COLO668 (cell line): ENCODE measurements at regions not wholly inside any gene's neighbourhood (a gene's known extent, or its start where the extent isn't known, plus 50 kb on each side); places are given as distances from the start of the nearest gene placed in this dataset.
A peak's percentile ranks its signal among the peaks of the same experiment; 100 is the strongest.

ENCODE experiments used
- DNase-seq: peaks from one replicate; lab custom pipeline; 2025; ENCODE audit not compliant: unreplicated experiment; lab: John Stamatoyannopoulos, UW

- no peak for DNase-seq
Observed at GRCh38 chr3:187971629-187972028, 182.3 kb upstream of the LPP start.

DNA sequence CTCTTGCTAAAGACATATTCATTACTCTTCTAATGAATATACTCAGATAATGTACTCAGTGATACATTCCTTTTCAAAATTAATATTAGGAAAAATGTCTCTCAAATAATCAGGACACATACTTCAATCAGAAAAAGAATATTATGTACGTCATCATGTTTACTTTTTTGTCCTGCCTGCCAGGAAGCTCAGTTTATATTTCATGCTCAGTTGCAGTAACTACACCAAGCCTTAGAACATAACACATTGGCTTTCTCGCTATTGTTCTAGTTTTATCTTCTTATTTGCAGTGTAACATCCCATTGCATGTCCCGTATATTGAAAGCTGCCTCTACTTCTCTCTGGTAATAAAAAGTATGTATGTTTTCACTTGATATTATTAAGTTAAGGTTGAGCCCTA is 181.5 kb upstream of the LPP start:
- DNase-seq = no peak

GRCh38 chr3:187973977-187974870 is 179.7 kb upstream of the LPP start:
- no peak for DNase-seq

DNA sequence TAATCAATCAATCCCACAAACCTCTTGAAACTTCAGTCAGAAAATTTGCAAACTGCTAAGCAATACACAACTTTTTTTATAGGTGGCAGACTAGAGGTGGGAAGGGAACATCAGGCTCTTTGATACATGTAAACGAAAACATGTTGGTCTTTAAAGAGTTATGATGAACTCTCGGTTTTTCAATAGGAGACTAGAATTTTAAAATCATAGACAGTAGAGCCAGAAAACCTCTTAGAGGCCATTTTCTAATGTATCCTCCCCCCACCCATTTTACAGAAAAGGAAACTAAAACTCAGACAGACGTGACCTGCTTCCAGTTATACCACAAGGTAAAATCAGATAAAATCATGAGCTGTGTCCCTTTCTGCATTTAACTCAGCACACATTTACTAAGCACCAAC is 179.1 kb upstream of the LPP start:
- DNase-seq = no peak

GRCh38 chr3:187975561-187976364 is 178.2 kb upstream of the LPP start:
- DNase-seq = no peak

- DNase-seq = no peak
Observed at GRCh38 chr3:187976365-187976900, 177.5 kb upstream of the LPP start.

DNA sequence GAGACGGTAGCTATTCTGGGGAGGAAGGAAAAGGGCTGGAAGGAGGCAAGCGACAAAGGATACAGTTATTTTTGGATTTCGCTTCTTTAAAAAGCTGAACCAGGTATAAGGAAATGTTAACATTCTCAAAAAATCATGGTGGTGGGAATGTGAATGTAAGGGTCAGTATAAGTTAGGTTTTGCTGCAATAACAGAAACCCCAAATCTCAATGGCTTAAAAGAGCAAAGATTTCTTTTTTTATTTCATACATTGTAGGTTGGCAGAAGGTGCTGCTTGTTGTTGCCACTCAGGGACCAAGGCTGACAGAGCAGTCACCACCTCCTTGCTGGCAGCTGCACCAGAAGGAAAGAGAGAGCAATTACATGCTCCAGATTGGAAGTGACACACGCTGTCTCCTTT is 176.3 kb upstream of the LPP start:
- DNase-seq = no peak

- no peak for DNase-seq
Observed at GRCh38 chr3:187978433-187979011, 175.4 kb upstream of the LPP start.

- DNase-seq = no peak
Observed at GRCh38 chr3:187979564-187979963, 174.4 kb upstream of the LPP start.

DNA sequence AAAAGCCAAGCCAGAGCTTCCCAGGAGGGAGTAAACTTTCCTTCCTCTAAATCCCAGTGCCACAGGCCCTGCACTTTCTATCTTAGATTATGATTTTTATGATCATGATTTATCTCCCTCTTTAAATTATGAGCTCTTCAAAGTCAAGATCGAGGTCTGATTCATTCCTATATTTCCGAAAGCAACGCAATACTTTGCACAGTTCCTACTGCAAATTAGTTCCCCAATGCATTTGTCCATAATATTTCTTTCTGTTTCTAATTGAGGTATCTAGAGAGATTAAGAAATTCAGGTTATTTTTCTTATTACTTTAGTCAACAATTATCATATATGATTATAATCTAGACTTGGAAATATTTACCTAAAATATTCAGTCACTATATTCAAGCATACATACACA is 173.1 kb upstream of the LPP start:
- no peak for DNase-seq

- DNase-seq = no peak
Observed at GRCh38 chr3:187982142-187982541, 171.8 kb upstream of the LPP start.

GRCh38 chr3:187983484-187984124 is 170.4 kb upstream of the LPP start:
- no peak for DNase-seq

- no peak for DNase-seq
Observed at GRCh38 chr3:187985647-187986046, 168.3 kb upstream of the LPP start.

- no peak for DNase-seq
Observed at GRCh38 chr3:187986514-187986934, 167.4 kb upstream of the LPP start.

GRCh38 chr3:187987187-187987586 is 166.8 kb upstream of the LPP start:
- DNase-seq = no peak

DNA sequence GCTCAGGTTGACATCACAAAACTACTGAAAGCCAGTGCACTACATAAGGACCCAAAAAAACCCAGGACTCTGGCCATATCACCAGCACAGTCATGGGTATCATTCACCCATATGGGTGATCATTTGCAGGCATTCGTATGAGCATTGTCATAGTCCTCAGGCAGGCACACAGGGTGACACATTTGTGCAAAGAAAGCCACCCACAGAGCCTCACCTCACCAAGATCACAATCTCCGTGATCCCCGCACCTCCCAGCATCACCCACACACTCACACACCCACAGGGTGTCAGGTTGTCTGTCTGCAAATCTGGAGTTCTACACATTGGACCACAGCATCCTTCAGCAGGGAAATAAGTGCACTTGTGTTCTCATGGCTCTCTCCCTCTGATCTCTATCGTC is 166.0 kb upstream of the LPP start:
- no peak for DNase-seq

GRCh38 chr3:187989575-187990153 is 164.3 kb upstream of the LPP start:
- peak; percentile 83 for DNase-seq

- DNase-seq = no peak
Observed at GRCh38 chr3:187992609-187993008, 161.3 kb upstream of the LPP start.

DNA sequence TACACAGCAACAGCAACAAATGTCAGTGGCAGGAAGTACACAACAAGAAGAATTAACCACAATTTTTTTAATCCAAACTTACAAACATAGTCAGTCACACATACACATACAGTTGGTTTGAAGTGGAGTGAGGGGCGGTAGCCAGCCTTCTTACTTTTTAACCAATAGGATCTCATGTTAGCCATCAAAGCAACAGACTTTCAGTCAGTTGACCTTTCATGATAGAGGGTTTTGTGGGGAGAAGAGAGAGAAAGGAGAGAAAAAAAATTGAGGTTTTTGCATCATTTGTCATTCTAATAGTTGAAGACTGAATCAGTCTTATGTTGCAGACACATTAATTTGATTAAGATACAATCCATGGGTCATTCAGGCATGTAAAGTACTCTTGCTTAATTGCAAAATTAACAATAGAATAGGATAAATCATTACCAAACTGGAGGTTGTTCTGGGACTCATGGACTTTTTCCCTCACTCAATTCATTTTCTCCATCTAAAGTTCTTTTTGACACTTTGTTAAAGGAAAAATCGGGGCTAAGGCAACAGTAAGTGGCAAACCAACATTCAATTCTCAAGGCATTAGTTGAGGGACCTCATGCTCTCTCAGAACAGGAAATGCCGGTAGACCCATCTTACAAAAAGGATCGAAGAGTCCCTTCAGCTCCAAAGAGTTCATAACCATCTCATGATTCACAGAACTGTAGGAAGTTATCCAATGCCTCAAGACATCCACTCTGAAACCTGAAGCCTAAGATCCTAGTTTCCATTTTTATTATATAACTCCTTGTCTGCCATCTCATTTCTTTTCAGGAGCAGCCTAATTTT is 159.5 kb upstream of the LPP start:
- DNase-seq = no peak

DNA sequence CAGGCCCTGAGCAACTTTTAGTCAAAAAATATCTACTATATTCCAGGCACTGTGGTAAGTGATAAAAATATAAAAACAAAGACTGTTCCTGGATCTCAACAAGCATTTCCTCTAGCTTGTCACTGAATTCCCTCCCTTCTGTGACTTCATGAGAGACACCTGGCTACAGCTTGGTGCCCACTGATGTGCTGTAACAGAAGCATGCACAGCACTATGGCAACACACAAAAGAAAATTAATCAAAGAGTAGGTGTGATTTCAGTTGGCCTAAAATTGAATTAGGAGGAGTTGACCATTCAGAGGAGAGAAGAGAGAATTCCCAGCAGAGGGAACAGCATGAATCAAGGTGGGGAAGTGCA is 158.9 kb upstream of the LPP start:
- peak; percentile 5 for DNase-seq
